NCI-H1694 treated with DMSO at 0.1 percent for 48 hours (cell line): ENCODE measurements at regions not wholly inside any gene's neighbourhood (a gene's known extent, or its start where the extent isn't known, plus 50 kb on each side); places are given as distances from the start of the nearest gene placed in this dataset.

Source experiments
- DNase-seq: peaks from one replicate; lab custom pipeline; 2025; lab: John Stamatoyannopoulos, UW

DNA sequence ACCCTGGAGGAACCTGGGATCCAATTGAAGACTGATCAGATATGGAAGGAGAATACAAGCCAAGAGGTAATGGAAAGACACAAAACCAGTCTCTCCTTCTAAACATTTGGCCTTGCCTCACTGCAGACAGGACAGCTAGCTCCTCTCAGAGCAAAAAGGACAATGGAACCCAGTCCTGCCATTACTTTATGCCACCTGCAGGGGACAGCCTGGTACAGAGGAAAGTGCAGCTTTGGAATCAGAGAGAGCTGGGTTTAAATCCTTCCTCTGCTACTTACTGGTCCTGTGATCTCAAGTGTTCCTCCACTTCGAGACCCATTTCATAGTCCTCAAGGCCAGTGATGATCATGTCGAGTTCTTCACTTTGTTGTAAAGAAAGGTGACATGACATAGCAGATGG, 159.4 kb upstream of the SMAD3 start:
- no peak for DNase-seq

DNA sequence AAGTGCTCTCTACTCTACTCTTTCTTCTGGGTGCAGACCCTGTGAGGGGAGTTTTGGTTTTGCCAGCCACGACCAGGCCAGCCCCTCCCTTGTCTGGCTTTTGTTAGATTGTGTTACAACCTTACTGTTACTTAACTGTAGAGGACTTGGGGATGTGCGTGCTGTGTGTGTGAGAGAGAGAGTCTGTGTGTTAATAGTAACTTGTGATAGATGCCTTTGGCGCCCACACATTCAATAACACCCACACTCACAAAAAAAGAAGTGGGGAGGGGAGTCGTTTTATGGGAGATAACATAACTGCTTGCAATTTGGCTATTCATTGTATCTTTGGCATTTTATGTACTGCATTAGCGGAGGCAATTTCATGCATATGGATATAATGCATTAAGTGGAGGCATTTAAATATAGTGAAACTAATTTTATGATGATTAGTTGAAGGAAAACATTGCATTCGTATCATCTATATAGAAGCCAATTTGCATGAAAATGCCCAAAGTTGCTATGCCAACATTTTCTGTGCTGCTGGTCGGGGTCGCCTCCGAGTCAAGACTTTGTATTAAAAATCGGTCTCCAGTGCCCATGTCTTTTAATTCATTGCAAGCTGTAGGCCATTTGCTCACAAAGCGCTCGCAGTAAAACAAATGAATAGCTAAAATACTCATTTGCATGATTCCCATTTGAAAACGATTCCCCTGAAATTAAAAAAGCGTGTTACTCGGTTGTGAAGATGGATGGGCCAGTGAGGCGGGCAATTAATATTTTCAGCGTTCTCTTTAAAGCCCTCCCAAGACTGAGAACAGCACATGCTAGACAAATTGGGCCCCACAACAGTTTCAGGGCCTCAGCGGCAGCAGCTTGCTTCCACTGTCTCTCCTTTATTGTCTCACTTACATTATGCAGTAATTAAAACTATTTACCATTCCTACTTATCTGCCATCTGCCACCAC, 158.5 kb upstream of the SMAD3 start:
- no peak for DNase-seq

DNA sequence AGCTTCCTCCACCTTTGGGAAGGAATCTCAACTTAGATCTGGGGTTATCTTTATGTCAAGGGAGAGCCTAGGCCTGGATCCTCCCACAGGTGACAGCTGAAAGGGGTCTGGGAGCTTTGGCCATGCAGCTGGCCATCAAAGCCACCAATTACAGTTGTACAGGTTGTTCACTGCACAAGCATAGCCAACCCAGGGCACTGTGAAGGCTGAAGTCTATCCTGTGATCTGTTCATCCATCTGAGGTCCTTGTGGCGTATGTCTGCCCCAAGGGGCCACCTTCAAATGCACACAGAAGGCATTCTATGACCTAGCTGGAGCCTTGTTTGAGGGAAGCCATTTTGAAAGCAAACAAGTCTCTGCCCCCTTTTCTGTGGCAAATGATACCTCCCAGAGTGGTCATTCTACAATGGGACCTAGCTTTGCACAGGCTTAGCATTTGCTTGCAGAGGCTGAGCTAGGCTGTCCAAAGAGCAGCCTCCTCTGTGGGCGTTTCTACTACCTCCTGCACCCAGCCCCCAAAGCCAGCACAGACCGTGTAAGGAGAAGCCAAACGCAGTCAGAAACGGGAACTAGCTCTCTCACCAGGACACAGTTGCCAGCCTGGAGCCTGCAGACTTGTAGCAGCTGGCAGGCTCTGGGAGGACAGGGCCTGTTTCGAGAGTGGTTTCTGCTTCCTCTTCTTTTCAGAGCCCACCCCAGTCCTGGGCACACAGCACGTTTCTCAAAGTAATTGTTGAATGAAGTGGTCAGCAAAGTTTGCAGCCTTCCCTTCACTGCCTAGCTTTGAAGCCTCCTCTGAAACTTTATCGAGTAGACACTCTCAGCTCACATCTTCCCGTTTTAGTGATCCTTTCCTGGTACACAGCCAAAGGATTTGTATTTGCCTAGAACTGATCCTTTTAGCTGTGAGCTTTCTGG, 157.3 kb upstream of the SMAD3 start:
- peak; percentile 33 for DNase-seq

DNA sequence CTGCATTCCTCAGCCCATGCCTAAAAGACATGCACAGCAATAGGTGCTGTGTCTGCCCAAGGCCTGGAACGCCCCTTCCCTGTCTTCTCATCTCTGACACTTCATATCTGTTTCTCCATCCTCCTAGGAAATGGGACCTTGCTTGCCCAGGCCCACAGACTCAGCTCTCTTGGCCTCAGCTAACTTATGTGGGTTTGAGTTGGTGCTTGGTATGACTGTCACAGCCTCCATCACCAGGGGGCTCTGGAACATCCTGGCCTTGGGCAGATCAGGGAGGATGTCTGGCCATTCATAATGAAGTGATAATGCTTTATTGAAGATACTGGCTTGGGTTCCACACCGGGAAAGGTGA, 156.7 kb upstream of the SMAD3 start:
- DNase-seq: no peak

DNA sequence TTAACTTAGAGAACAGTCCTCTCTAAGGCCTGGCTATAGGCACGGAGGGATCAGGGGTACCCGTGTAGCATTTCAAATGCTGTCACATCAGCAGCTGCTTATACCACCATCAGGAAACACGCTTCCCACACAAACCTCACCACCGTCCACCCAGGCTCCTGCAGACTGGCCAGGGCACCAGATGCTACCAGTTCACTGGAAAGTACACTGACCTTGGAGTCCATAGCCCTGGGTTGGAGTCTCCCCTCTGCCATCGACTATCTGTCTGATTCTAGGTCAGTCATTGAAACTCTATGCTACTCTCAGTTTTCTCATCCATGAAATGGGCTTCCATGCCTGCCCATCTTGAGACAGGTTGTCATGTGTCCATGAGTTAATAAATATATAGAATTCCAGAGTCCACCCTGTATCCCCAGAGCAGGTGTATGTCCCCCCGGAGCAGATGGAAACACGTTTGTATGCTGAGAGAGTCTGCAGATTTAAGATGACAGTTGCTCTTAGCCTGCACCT, 156.0 kb upstream of the SMAD3 start:
- no peak for DNase-seq

DNA sequence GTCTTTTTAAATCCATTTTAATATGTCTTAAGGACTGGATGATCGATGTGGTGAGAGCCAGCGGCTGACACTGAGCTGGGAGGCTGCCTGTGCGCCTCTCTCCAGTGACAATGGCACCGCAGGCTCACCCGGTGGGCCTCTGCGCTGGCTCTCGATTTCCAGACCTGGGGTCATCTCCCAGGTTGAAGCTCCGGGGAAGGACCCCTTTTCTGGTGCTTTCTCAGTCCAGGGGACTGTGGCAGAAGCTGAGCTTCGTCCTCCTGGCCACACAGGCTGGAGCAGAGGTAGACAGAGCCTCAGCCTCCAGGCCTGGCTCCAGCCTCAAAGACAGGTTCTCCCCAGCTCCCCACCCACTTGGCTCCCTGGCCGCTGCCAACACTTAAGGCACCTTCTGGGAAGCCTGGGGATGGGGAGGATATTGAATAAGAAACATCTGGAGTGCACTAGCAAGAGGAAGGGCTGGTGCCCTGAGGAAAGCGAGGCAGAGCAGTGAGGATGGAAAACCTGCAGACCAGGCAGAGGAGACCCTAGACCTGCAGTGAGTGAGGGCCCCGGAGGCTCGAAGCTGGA, 154.2 kb upstream of the SMAD3 start:
- DNase-seq: no peak

- no peak for DNase-seq
Measured at GRCh38 chr15:66912001-66912400, 153.4 kb upstream of the SMAD3 start.

GRCh38 chr15:66912441-66912840, 153.0 kb upstream of the SMAD3 start:
- DNase-seq: no peak

GRCh38 chr15:66917904-66918448, 147.4 kb upstream of the SMAD3 start:
- DNase-seq: no peak

DNA sequence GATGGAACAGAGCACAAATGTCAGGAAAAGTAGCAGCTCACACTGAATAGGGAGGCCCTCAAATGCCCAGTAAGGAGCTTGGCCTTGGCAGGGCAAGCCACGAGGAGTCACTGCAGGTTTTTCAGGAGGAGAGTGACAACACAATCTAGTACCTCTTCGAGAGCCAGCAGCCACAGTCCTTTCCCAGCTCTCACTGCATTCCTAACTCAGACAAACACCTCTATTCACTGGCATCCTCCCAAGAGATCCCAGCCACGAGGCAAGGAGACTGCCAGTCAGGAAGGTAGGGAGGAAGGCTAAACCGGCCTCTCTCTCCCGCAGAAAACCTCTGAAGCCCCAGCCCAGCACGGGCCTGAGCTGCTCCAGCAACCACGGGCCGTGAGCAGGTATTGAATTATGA, 146.0 kb upstream of the SMAD3 start:
- no peak for DNase-seq

DNA sequence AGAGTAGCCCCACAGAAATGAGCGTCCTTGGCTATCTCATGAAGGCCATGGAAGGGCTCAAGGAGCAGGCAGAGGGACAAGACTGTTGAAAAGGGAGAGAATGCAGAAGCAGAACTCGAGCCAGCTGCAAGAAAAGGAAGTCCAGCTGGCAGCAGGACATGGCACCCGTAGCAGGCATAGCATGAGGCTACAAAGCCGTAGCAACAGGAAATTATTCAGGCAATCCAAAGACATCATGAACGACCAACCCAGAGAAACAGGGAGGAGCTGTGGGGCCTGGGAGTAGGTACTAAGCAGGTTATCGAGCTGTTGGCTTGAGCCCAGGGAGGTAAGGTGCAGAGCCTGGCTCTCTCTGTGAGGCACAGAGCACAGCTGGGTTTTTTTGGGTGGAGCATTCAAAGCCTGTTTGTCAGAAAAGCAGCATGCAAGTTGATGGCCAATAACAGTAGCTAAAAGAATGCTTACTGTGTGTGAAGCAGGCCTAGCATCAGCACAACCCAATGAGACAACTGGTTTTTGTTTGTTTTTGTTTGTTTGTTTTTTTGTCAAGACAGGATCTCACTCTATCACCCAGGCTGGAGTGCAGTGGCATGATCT, 144.0 kb upstream of the SMAD3 start:
- DNase-seq: no peak

DNA sequence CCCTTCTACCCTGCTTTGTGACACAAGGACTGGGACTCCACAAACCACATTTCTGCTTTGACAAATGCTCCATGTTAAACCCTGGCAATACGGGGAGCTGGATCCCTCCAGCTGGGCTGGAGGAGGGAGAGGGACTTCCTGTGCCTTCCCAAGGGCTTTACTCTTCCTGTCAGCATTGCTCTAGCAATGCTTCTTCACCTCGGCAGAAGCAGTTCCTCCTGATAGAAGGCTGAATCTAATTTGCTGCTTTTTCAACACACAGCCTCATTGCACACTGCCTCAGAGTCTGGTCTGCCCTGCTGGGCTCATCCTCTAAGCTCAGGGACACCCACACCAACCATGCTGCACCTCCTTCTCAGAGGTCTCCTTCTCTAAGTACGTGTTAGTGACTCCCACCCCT, 142.8 kb upstream of the SMAD3 start:
- DNase-seq: no peak

DNA sequence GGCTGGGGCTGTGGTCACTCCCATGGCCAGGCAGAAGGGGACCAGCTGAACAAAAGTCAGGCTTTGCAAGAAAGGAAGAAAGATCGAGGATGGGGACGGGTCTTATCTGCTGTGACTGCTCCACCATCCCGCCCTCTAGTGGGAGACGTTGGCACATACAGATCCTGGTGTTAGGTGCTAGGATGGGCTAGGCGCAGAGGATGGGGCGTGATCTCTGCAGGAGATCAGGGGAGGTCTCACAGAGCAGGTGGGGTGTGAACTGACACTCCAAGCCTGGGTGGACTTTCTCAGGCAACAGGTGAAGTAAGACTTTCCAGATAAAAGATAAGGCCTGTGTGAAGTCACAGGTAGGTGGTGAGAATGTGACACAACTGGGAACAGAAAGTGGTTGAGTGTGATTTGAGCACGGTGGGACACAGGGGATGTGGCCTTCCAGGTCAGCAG, 141.9 kb upstream of the SMAD3 start:
- DNase-seq: peak; percentile 2

- no peak for DNase-seq
Measured at GRCh38 chr15:66924889-66925288, 140.5 kb upstream of the SMAD3 start.

DNA sequence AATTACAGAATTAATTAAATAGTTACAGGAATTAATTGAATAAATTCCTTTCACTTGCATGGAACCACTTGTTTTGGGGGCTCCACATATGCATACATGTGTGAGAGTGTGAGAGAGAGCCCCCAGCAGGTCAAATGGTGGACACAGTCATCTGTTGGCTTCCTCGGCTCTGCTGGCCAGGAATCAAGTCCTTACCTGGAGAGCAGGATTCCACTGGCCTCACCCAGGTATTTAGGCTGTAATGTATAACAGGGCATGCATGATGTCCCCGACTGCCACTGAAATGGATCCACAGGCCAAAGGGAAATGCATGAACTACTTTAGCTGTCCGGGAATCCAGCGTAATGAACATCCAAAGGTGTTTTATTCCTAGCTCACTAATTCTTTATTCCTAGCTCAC, 139.7 kb upstream of the SMAD3 start:
- DNase-seq: no peak

- DNase-seq: no peak
Measured at GRCh38 chr15:66927201-66928077, 138.0 kb upstream of the SMAD3 start.

- DNase-seq: no peak
Measured at GRCh38 chr15:66928101-66928500, 137.3 kb upstream of the SMAD3 start.

GRCh38 chr15:66928784-66929183, 136.6 kb upstream of the SMAD3 start:
- DNase-seq: no peak

- DNase-seq: no peak
Measured at GRCh38 chr15:66929843-66930402, 135.5 kb upstream of the SMAD3 start.
